Stimulated activated CD8-positive, alpha-beta memory T cell treated with anti-CD3 and anti-CD28 coated beads, Interleukin-2, amount 100 ng/mL, for 1 hour (primary cell): ENCODE measurements at regions not wholly inside any gene's neighbourhood (a gene's known extent, or its start where the extent isn't known, plus 50 kb on each side); places are given as distances from the start of the nearest gene placed in this dataset.
"Not testable (repeated sequence)": the region's sequence is repeated elsewhere in the genome, so short reads cannot be mapped to it uniquely, and the experiment has no call there.

Experiments
- DNase-seq, 2 donors: peaks; one replicate each; pipeline ENCODE4 v3.0.0-alpha.2; 2020; ENCODE audit warnings: low read depth in 2 of 2

DNA sequence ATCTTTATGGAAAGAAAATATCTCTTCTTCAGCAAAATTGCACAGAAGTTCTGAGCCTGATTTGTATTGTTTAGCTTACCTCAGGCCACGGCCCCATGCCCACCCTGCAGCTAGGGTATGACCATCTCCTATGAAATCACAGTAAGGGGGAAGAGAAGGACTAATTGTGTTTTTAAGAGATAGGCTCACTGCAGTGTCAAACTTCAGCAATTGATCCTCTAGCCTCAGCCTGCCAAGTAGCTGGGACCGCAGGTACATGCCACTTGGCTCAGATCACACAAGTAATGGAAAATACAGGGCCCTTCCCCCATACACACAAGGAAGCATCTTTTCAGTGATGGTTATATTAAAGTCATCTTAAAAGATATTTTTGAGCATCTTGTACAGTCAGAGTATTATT lies 60.0 kb downstream of the DMAC1 start:
- DNase-seq = no peak

DNA sequence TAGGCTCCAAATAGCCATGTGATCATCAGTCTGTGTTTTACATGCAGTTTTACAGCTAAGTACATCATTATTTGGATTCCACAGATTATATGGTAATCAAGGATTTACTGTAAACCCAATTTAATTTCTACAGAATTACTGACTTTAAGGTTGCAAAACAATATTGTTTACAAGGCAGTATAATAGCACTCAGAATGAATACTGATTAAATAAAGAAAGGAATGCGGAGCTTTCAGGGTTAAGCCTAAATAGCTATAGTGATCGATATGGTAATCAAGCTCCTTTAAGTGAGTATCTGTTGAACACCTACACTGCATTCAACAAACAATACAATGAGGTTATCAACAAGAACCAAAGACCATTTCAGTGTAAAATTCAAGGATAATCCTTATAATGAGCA lies 64.3 kb downstream of the DMAC1 start:
- DNase-seq = no peak

DNA sequence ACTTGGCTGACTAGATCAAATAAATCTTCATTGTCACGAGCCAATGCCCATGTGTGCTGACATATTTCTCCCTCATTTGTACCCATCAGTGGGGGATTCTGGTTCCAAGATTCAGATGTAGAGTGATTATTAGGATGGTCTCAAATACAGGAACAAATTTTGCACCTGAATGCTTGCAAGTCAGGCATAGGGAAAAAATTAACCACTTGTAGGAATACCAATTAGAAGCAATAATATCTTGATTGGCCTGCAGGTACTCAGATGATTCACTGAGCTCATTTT lies 69.5 kb downstream of the DMAC1 start:
- no peak for DNase-seq

GRCh38 chr9:7729371-7730163 lies 70.0 kb downstream of the DMAC1 start:
- no peak for DNase-seq

GRCh38 chr9:7721291-7721690 lies 78.3 kb downstream of the DMAC1 start:
- DNase-seq = no peak

DNA sequence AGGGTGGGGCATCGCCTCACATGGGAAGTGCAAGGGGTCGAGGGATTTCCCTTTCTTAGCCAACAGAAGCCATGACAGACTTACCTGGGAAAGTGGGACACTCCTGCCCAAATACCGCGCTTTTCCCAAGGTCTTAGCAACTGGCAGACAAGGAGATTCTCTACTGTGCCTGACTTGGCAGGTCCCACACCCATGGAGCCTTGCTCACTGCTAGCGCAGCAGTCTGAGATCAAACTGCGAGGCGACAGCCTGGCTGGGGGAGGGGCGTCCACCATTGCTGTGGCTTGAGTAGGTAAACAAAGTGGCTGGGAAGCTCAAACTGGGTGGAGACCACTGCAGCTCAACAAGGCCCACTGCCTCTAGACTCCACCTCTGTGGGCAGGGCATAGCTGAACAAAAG lies 86.5 kb downstream of the DMAC1 start:
- DNase-seq = not testable (repeated sequence)

- no peak for DNase-seq
Measured at GRCh38 chr9:7710686-7711085, 88.9 kb downstream of the DMAC1 start.

GRCh38 chr9:7707934-7708333 lies 91.6 kb downstream of the DMAC1 start:
- DNase-seq = no peak

- no peak for DNase-seq
Measured at GRCh38 chr9:7704543-7704942, 95.0 kb downstream of the DMAC1 start.

- no peak for DNase-seq
Measured at GRCh38 chr9:7691909-7692308, 107.7 kb downstream of the DMAC1 start.

DNA sequence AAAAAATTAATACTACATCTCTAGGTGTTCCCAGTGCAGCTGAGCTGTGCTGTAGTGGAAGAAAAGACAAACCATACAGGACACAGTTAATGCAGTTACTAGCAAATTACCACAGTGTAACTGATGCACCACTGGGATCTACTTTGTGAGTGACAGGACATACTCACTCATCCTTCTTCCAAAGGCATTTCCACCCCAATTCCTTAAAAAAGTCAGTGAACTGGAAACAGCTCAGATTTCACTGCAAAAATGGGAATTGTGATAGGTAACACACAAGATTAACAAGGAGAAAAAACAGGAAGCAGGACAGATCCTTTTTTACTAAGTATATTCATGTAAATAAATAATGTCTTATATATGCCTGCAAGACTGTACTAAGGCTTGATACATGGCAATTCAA lies 109.6 kb downstream of the DMAC1 start:
- no peak for DNase-seq

DNA sequence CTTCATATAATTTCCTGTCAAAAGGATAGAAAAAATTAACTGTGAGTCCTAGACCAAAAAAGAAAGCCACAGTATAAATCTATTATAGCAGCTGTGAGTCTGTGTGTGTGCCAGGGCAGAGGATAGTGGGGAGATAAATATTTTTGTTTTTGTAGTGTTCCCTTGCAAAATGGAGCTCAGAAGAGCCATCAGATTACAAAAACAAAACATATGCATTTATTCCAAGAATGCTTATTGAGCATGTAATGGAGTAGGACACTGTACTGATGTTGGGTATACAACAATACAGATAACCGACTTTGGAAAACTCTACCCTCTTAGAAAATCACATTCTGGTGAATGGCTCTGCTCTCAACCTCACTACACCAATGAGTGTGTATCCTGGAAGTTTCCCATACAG lies 111.0 kb downstream of the DMAC1 start:
- DNase-seq = no peak

DNA sequence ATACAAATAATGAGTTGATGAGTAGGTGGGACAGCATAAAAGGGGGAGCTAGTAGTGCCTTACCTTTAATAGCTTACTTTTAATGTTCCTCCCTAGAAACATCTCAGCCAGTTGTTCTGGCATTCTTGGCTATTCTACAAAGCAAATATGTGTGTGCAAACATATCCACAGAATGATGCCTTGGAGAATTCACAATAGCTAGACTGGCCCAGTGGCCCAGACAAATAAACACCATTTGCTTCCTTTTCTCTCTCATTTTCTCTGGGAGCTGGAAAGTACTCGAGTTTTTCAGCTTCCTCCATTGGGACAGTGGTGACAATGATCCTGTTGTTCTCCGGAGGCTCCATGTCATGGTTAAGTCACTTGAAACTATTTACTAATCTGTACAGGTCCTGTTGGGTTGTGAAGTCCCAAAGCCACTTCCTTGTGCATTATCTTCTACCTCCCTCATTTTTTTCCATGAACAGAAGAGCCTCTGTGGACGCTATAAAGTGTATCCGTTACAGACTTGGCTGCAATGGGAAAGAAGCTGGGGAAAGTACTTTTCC lies 122.9 kb downstream of the DMAC1 start:
- no peak for DNase-seq

- DNase-seq = no peak
Measured at GRCh38 chr9:7671847-7672246, 127.7 kb downstream of the DMAC1 start.

DNA sequence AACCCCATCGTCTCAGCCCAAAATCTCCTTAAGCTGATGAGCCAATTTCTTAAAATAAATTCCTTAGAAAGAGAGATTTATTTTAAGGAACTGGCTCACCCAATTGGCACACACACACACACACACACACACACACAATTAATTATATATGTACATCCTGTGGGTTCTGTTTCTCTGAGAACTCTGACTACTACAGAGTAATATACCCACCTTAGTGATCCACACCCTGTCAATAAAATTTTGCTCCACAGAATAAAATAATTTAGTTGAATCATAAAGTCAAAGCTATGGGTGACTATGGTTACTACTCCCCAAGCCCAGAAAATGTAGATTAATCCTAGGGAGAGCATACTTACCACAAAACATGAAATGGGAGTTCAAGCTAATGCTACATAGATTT lies 131.0 kb downstream of the DMAC1 start:
- no peak for DNase-seq

DNA sequence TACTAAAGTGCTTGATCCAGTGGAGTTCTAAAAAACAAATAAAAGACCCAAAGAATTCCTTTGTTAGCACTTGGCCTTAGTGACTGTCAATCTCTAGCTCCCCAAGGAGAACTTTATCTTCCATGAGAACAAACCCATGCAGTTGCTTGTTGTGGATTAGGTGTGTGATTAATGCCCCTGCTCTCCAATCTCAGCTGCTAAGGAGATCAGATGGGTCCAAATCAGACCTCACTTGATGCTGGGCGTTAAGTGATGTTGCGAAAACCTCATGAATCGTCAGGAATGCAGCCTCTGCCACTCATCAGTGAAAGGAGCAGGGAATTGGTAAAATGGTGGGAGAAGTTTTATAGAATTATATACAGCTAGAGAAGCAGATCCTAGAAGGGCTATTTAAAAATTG lies 133.7 kb downstream of the DMAC1 start:
- DNase-seq = no peak

- DNase-seq = no peak
Measured at GRCh38 chr9:7659766-7660165, 139.8 kb downstream of the DMAC1 start.

- no peak for DNase-seq
Measured at GRCh38 chr9:7656636-7657035, 142.9 kb downstream of the DMAC1 start.

DNA sequence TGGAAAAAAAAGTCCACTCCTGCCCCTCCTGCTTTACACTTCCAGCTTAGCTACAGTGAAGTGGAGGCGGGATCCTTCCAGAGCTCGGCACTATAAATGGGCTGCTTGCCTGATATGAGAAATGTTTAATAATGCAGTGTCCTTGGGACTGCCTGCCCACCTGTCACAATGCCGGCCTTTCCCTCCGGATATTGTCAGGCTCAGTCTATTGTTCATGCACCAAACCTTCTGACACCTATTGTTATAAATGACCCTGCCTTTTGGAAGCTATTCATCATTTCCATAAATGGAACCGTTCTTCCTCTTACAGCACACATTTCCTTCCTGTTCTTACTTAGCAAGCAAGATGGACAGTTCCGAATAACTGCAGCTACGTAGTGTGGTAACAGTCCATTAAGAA lies 146.3 kb downstream of the DMAC1 start:
- DNase-seq = no peak

GRCh38 chr9:7640231-7640630 lies 159.3 kb downstream of the DMAC1 start:
- no peak for DNase-seq

DNA sequence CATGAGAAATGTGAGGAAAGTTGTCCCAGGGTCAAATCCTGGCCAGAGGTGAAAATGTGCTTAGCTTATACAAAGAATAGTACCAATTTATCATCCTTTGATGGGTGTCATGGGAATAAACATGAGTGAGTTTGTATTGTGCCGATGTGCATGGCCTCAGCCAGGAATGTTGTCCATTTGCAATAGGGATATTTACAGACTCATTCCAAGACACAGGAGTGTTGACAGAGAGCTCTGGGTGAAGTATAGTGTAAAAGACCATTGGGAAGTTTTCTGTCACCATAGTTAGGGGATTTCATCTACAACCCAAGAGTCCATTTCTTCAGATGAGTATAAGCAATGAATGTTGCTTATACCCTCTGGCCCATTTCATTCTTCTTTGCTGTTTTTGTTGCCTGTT lies 160.1 kb downstream of the DMAC1 start:
- DNase-seq = no peak

DNA sequence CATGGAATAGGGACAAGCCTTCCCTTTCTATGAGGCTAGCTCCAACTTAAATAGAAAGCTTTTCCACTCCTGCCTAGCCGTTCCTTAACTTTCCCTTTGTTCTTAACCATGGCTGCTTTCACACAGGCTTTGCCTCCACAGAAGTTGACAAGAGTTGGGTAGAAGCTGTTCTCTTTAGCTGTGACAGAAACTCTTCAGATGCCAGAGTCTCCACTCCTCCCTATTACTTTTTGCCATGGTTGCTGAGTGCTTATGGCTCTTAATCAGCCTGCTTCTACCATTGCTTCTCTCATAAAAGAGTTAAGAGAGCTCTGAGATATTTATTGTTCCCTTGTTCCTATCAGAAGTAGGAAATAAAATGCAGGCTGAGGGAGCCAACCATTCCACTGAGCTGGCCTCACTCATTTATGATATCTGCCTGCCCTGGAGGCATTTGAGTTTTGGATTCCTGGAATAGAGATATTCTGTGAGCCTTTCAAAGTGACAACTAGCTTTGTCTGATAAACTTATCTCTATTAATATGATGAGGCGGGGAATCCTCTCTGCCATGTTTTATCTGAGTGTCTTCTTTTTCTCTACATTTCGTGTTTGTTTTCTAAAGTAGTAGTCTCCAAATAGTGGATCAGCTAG lies 162.6 kb downstream of the DMAC1 start:
- no peak for DNase-seq

GRCh38 chr9:7636309-7636708 lies 163.3 kb downstream of the DMAC1 start:
- no peak for DNase-seq
